ENCODE measurements at regions not wholly inside any gene's neighbourhood (a gene's known extent, or its start where the extent isn't known, plus 50 kb on each side); places are given as distances from the start of the nearest gene placed in this dataset.

GRCh38 chr2:51158251-51158650, 126.3 kb upstream of the NRXN1 start:
- Histone ChIP-seq H3K27me3 (replicated peaks; ENCODE audit: control insufficient read depth, insufficient read depth, low read length) (no peaks in the 10 kb centered on the region), H3K4me3 (ENCODE audit: low read length) (no peak overlapping the region), H3K9ac (ENCODE audit: low read length) (no peak overlapping the region), H3K4me1 (ENCODE audit: control insufficient read depth, insufficient read depth, low read length) (no peaks in the 10 kb centered on the region), H3K9me3 (ENCODE audit: control insufficient read depth, low read length) (no peaks in the 10 kb centered on the region), H3K36me3 (ENCODE audit: control insufficient read depth, insufficient read depth, low read length, severe bottlenecking) (no peaks in the 10 kb centered on the region)
- DNase-seq (ENCODE audit: low read depth), result no peak

GRCh38 chr2:51153236-51153635, 121.3 kb upstream of the NRXN1 start:
- Histone ChIP-seq H3K36me3 (ENCODE audit: control insufficient read depth, insufficient read depth, low read length, severe bottlenecking) (no peaks in the 10 kb centered on the region), H3K9me3 (ENCODE audit: control insufficient read depth, low read length) (no peaks in the 10 kb centered on the region), H3K27me3 (replicated peaks; ENCODE audit: control insufficient read depth, insufficient read depth, low read length) (no peaks in the 10 kb centered on the region), H3K4me3 (ENCODE audit: low read length) (no peak overlapping the region), H3K4me1 (ENCODE audit: control insufficient read depth, insufficient read depth, low read length) (no peaks in the 10 kb centered on the region), H3K9ac (ENCODE audit: low read length) (no peak overlapping the region)
- DNase-seq (ENCODE audit: low read depth), result peak; percentile 27

GRCh38 chr2:51151490-51152140, 119.7 kb upstream of the NRXN1 start:
- no peak for DNase-seq (ENCODE audit: low read depth)
- Histone ChIP-seq H3K9ac (ENCODE audit: low read length) (no peak overlapping the region), H3K27me3 (replicated peaks; ENCODE audit: control insufficient read depth, insufficient read depth, low read length) (no peaks in the 10 kb centered on the region), H3K9me3 (ENCODE audit: control insufficient read depth, low read length) (no peaks in the 10 kb centered on the region), H3K4me1 (ENCODE audit: control insufficient read depth, insufficient read depth, low read length) (no peaks in the 10 kb centered on the region), H3K4me3 (ENCODE audit: low read length) (no peak overlapping the region), H3K36me3 (ENCODE audit: control insufficient read depth, insufficient read depth, low read length, severe bottlenecking) (no peaks in the 10 kb centered on the region)

GRCh38 chr2:51149725-51150124, 117.8 kb upstream of the NRXN1 start:
- no peaks in the 10 kb centered on the region for H3K36me3 ChIP-seq (ENCODE audit: control insufficient read depth, insufficient read depth, low read length, severe bottlenecking)
- H3K4me1 ChIP-seq (ENCODE audit: control insufficient read depth, insufficient read depth, low read length), result no peaks in the 10 kb centered on the region
- DNase-seq (ENCODE audit: low read depth), result no peak
- no peaks in the 10 kb centered on the region for H3K9me3 ChIP-seq (ENCODE audit: control insufficient read depth, low read length)
- no peak overlapping the region for H3K4me3 ChIP-seq (ENCODE audit: low read length)
- no peaks in the 10 kb centered on the region for H3K27me3 ChIP-seq (replicated peaks; ENCODE audit: control insufficient read depth, insufficient read depth, low read length)
- no peak overlapping the region for H3K9ac ChIP-seq (ENCODE audit: low read length)

DNA sequence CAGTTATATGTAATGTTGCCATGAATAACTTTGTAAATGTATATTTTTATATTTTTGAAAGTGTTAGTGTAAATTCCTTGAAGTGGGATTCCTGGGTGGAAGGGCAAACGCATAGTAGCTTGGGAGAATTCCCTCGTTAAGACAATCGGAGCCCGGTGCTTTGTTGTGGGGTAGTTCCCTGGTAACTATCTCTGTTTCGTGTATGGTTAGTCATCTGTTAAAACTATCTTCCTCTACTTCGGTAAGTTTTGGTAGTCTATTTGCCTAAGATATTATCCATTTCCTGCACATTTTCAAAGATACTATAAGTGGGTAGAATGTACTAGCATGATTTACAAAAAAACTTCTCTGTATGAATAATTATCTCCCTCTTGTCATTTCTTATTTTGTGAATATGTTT, 113.8 kb upstream of the NRXN1 start:
- Histone ChIP-seq H3K36me3 (ENCODE audit: control insufficient read depth, insufficient read depth, low read length, severe bottlenecking) (no peaks in the 10 kb centered on the region), H3K27me3 (replicated peaks; ENCODE audit: control insufficient read depth, insufficient read depth, low read length) (no peaks in the 10 kb centered on the region), H3K4me3 (ENCODE audit: low read length) (no peak overlapping the region), H3K9ac (ENCODE audit: low read length) (no peak overlapping the region), H3K4me1 (ENCODE audit: control insufficient read depth, insufficient read depth, low read length) (no peaks in the 10 kb centered on the region), H3K9me3 (ENCODE audit: control insufficient read depth, low read length) (no peaks in the 10 kb centered on the region)
- DNase-seq (ENCODE audit: low read depth), result no peak

DNA sequence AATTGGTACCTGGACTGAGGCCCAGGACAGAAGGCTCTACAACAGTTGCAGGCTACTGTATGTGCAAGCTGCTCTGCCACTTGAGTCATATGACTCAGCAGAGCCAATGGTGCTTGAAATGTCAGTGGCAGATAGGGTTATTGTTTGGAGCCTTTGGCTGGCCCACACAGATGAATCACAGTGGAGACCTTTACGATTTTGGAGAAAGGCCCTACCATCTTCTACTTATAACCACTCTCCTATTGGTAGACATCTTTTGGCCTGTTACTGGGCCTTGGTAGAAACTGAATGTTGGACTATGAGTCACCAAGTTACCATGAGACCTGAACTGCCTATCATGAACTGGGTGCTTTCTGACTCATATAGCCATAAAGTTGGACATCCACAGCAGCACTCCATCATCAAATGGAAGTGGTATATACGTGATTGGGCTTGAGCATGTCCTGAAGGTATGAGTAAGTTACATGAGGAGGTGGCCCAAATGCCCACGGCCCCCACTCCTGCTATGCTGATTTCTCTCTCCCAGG, 88.9 kb upstream of the NRXN1 start:
- Histone ChIP-seq H3K4me1 (ENCODE audit: control insufficient read depth, insufficient read depth, low read length) (no peaks in the 10 kb centered on the region), H3K36me3 (ENCODE audit: control insufficient read depth, insufficient read depth, low read length, severe bottlenecking) (no peaks in the 10 kb centered on the region), H3K27me3 (replicated peaks; ENCODE audit: control insufficient read depth, insufficient read depth, low read length) (no peaks in the 10 kb centered on the region), H3K9ac (ENCODE audit: low read length) (no peak overlapping the region), H3K9me3 (ENCODE audit: control insufficient read depth, low read length) (no peaks in the 10 kb centered on the region), H3K4me3 (ENCODE audit: low read length) (no peak overlapping the region)
- DNase-seq (ENCODE audit: low read depth), result no peak

- H3K4me3 ChIP-seq (ENCODE audit: low read length), result no peak overlapping the region
- no peak for DNase-seq (ENCODE audit: low read depth)
- H3K9ac ChIP-seq (ENCODE audit: low read length), result no peak overlapping the region
- no peaks in the 10 kb centered on the region for H3K9me3 ChIP-seq (ENCODE audit: control insufficient read depth, low read length)
- no peaks in the 10 kb centered on the region for H3K27me3 ChIP-seq (replicated peaks; ENCODE audit: control insufficient read depth, insufficient read depth, low read length)
- no peaks in the 10 kb centered on the region for H3K36me3 ChIP-seq (ENCODE audit: control insufficient read depth, insufficient read depth, low read length, severe bottlenecking)
- H3K4me1 ChIP-seq (ENCODE audit: control insufficient read depth, insufficient read depth, low read length), result no peaks in the 10 kb centered on the region
Measured at GRCh38 chr2:51111532-51111931, 79.6 kb upstream of the NRXN1 start.

GRCh38 chr2:51108794-51109193, 76.9 kb upstream of the NRXN1 start:
- H3K36me3 ChIP-seq (ENCODE audit: control insufficient read depth, insufficient read depth, low read length, severe bottlenecking), result no peaks in the 10 kb centered on the region
- DNase-seq (ENCODE audit: low read depth), result no peak
- no peaks in the 10 kb centered on the region for H3K27me3 ChIP-seq (replicated peaks; ENCODE audit: control insufficient read depth, insufficient read depth, low read length)
- no peak overlapping the region for H3K4me3 ChIP-seq (ENCODE audit: low read length)
- no peaks in the 10 kb centered on the region for H3K9me3 ChIP-seq (ENCODE audit: control insufficient read depth, low read length)
- H3K9ac ChIP-seq (ENCODE audit: low read length), result no peak overlapping the region
- H3K4me1 ChIP-seq (ENCODE audit: control insufficient read depth, insufficient read depth, low read length), result no peaks in the 10 kb centered on the region

- no peak for DNase-seq (ENCODE audit: low read depth)
- Histone ChIP-seq H3K27me3 (replicated peaks; ENCODE audit: control insufficient read depth, insufficient read depth, low read length) (no peaks in the 10 kb centered on the region), H3K4me1 (ENCODE audit: control insufficient read depth, insufficient read depth, low read length) (no peaks in the 10 kb centered on the region), H3K9me3 (ENCODE audit: control insufficient read depth, low read length) (no peaks in the 10 kb centered on the region), H3K36me3 (ENCODE audit: control insufficient read depth, insufficient read depth, low read length, severe bottlenecking) (no peaks in the 10 kb centered on the region), H3K4me3 (ENCODE audit: low read length) (no peak overlapping the region), H3K9ac (ENCODE audit: low read length) (no peak overlapping the region)
Measured at GRCh38 chr2:51107841-51108240, 75.9 kb upstream of the NRXN1 start.

DNA sequence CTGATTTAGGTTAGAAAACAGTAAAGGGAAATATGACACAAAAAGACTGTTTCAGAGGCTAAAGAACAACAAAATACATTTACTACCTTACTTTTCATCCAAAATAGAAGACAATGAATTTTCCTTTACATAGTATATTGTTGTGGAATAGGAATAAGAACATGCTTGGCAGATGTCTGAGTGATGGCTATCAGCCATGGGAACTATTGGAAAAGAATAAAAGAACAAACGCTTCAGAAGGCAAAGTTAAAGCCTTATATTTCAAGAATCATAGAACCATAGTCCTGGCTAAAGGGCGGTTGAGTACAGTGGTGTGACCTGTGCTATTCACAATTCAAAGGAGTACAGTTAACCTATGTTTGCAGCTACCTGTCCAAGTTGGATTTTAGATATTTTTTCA, 73.9 kb upstream of the NRXN1 start:
- H3K36me3 ChIP-seq (ENCODE audit: control insufficient read depth, insufficient read depth, low read length, severe bottlenecking), result no peaks in the 10 kb centered on the region
- no peaks in the 10 kb centered on the region for H3K9me3 ChIP-seq (ENCODE audit: control insufficient read depth, low read length)
- no peak for DNase-seq (ENCODE audit: low read depth)
- H3K27me3 ChIP-seq (replicated peaks; ENCODE audit: control insufficient read depth, insufficient read depth, low read length), result no peaks in the 10 kb centered on the region
- no peak overlapping the region for H3K9ac ChIP-seq (ENCODE audit: low read length)
- H3K4me3 ChIP-seq (ENCODE audit: low read length), result no peak overlapping the region
- H3K4me1 ChIP-seq (ENCODE audit: control insufficient read depth, insufficient read depth, low read length), result no peaks in the 10 kb centered on the region

DNA sequence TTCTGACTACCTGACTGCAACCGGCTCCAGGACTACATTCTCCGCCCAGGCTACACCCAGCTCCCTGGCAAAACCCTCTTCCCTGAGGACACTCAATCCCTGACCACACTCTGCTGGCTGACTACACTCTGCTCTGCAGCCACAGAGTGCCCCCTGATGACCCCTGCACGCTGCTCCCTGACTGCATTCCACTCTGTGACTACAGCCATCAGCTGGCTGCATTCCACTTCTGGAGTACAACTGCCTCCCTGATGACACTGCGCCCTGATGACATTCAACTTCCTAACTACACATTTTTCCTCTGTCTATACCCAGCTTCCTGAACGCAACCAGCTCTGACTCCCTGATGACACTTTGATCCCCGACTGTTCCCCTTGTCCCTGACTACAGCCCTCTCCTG, 71.3 kb upstream of the NRXN1 start:
- peak; percentile 50 for DNase-seq (ENCODE audit: low read depth)
- H3K9me3 ChIP-seq (ENCODE audit: control insufficient read depth, low read length), result peaks cover 4% of the 10 kb centered on the region
- no peak overlapping the region for H3K4me3 ChIP-seq (ENCODE audit: low read length)
- H3K27me3 ChIP-seq (replicated peaks; ENCODE audit: control insufficient read depth, insufficient read depth, low read length), result no peaks in the 10 kb centered on the region
- H3K36me3 ChIP-seq (ENCODE audit: control insufficient read depth, insufficient read depth, low read length, severe bottlenecking), result no peaks in the 10 kb centered on the region
- no peaks in the 10 kb centered on the region for H3K4me1 ChIP-seq (ENCODE audit: control insufficient read depth, insufficient read depth, low read length)
- no peak overlapping the region for H3K9ac ChIP-seq (ENCODE audit: low read length)

GRCh38 chr2:51093016-51093415, 61.1 kb upstream of the NRXN1 start:
- no peak for DNase-seq (ENCODE audit: low read depth)
- Histone ChIP-seq H3K36me3 (ENCODE audit: control insufficient read depth, insufficient read depth, low read length, severe bottlenecking) (no peaks in the 10 kb centered on the region), H3K9me3 (ENCODE audit: control insufficient read depth, low read length) (no peaks in the 10 kb centered on the region), H3K9ac (ENCODE audit: low read length) (no peak overlapping the region), H3K4me3 (ENCODE audit: low read length) (no peak overlapping the region), H3K27me3 (replicated peaks; ENCODE audit: control insufficient read depth, insufficient read depth, low read length) (no peaks in the 10 kb centered on the region), H3K4me1 (ENCODE audit: control insufficient read depth, insufficient read depth, low read length) (no peaks in the 10 kb centered on the region)
